Femur (tissue), 1 donor: ENCODE measurements at regions not wholly inside any gene's neighbourhood (a gene's known extent, or its start where the extent isn't known, plus 50 kb on each side); places are given as distances from the start of the nearest gene placed in this dataset.
"Not testable (repeated sequence)": the region's sequence is repeated elsewhere in the genome, so short reads cannot be mapped to it uniquely, and the experiment has no call there.

Source experiments
- DNase-seq: peaks from one replicate; pipeline ENCODE4 v3.0.0-alpha.2; 2017

GRCh38 chr3:193938613-193939012, 197.3 kb upstream of the HES1 start:
- DNase-seq = no peak

DNA sequence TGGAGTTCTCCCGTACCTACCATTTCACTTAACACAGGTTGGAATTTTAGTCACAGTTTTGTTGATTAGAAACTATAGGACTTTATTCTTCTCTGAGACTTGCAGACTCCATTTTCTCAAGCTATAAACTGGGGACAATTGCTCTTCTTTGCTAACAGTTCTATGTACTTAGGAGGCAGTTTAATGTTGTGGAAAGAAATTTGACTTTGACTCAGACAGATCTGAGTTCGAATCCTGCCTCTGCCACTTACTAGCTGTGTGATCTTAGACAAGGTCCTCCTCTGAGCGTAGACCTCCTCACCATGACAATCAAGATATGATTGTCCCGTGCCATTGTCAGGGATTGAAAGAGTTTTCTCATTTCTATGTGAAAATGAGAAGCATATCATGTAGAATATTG, 196.4 kb upstream of the HES1 start:
- DNase-seq = no peak

- no peak for DNase-seq
Measured at GRCh38 chr3:193940526-193940925, 195.4 kb upstream of the HES1 start.

DNA sequence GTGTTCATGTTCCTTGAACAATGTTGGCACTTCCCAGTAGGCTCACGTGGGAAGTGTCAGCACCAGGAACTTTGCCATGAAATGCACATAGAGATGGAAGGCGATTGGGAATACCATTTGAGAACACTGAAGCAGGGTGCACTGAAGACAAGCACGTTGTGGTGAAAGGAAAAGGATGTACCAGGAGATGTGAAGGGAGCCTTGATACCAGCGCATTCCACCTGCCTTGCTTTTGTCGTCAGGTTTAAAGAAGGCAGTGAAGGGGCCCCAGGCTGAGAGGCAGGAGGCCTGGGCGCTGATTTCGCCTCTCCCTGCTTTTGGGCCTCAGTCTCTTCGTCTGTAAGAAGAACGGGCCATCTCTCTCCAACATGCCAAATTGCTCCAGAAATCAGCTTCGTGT, 194.5 kb upstream of the HES1 start:
- DNase-seq = no peak

DNA sequence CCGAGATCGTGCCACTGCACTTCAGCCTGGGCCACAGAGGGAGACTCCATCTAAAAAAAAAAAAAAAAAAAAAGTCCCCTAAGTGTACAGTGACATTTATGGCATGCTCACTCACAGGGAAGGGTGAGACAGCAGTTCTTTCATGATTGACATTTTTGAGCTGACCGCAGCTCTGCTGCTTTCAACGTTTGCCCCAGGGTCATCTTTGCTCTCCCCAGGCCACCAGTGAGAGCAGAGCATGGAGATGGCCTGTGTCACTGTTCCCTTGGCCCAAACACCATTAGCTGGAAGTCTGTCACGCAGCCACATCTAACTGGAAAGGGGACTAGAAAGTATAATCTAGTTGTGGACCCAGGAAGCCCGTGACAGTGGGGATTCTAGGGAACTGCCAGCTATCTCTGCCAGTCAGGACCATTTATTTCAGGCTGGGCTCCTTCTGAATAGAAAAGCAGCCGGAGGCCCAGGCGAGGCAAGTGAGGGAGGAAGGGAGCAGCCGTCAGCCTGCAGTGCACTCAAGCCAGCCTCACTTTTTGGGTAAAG, 193.4 kb upstream of the HES1 start:
- no peak for DNase-seq

DNA sequence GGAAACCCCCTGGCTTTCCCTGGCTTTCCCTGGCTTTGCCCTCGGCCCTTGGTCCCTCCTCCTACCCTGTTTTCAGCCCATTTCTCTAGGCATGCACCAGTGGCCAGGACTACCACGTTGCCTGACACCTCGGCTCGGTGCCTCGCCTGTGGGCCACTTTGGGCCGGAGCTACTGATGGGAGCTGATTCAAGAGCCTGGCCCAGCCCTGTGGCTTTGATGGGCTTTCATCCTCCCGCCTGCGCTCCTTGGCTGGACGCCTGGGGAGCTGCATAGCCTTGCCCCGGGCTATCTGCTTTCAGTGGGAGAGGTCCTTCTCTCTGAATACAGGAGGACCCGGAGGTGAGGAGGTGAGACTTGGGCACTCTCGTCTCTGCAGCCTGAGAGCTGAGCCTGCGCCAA, 192.7 kb upstream of the HES1 start:
- no peak for DNase-seq

- DNase-seq = no peak
Measured at GRCh38 chr3:193943851-193944517, 192.0 kb upstream of the HES1 start.

- no peak for DNase-seq
Measured at GRCh38 chr3:193944518-193944884, 191.4 kb upstream of the HES1 start.

DNA sequence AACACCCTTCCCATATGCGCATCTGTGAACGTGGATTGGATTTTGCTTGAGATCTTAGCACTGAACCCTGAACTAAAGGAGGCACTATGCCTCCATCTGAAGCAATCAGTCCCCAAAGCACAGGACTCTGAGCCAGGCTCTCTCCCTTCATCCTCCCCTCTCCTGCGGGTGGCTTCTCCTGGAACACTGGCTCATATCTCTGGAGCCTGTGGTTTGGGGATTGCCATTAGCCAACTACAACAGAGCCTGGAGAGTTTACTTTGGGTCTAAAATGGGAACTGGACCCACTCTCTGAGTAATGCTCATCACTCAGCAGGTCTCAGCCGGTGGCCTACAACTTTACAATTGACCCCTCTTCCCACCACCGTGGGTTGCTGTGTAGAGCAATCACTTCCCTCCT, 190.8 kb upstream of the HES1 start:
- DNase-seq = no peak

DNA sequence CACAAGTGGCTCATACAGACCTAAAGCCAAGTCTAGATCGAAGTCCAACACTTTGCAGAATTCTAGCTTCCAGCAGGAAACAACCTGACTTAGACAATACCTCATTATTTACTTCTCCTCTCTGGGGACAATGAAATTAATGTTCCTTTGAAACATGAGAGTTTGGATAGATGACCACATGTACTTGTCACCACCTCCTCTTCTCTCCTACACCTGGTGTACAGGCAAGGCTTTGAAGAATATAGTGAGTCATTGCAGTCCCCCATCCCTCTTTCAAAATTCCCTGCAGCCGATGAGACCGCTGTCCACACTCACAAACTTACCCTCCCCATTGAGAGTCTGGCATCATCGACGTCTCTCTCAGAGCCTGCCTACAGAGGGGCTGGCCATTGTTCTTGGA, 189.0 kb upstream of the HES1 start:
- no peak for DNase-seq

DNA sequence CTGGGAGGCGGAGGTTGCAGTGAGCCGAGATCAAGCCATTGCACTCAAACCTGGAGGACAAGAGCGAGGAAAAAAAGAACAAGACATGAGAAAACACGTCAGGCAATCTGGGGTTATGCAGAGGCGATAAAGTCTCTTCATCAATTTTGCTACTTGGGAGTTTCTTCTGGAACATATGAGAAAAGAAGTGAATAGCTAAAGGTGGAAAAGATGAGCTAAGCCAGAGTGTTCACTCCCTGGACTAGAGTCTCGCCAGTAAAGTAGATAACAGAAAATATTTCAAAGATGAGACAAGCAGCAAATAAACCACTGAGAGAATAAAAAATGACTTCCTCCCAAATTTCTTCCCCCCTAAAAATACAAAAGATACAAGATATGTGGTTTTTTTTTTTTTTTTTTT, 188.4 kb upstream of the HES1 start:
- no peak for DNase-seq

- DNase-seq = no peak
Measured at GRCh38 chr3:193948459-193948858, 187.5 kb upstream of the HES1 start.

DNA sequence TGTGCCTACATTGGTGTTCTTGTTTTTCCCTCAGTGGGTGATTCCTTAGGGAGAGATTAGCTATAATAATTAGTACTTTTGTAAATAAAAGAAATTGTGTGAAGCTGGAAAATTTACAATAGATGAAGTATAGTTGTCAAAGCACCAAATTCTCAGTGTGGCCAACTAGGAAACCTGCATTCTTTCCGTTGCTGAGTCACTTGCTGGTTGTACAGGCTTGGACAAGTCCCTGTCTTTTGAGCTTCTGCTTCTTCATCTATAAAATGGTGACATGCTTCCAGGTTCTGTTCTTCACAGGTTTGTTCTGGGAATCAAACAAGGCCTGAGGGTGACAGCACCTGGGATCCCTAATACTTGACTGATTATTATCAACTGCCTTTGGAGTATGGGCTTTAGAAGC, 184.1 kb upstream of the HES1 start:
- no peak for DNase-seq

DNA sequence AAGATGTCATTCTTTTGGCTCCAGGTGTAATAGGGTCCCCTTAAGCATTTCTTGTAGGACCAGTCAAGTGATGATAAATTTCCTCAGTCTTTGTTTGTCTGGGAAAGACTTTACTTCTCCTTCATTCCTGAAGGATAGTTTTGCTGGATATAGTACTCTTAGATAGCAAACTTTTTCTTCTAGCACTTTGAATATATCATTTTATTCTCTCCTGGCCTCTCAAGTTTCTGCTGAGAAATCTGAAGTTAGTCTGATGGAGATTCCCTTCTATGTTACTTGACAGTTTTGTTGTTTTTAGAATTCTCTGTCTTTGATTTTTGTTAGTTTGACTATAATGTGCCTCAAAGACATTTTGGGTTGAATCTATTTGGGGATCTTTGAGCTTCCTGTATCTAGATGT, 181.2 kb upstream of the HES1 start:
- no peak for DNase-seq

DNA sequence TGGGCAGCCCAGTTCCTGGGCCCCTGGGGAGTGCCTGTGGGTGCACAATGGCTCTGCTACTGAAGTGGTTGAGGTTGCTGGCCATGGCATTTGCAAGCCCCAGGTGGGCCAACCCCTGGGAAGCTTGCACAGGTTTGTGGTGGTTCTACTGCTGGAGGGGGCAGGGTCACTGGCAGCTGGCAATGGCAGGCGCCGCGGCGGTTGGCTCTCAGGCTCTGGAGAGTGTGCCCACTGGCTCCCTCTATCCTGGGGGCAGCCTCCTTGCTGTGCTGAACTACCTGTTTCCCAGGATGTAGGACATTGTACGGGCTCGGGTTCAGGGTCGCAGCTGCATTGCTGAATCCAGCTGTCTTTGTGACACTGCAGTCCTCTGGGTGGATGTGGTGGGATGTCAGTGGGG, 180.2 kb upstream of the HES1 start:
- DNase-seq = no peak

DNA sequence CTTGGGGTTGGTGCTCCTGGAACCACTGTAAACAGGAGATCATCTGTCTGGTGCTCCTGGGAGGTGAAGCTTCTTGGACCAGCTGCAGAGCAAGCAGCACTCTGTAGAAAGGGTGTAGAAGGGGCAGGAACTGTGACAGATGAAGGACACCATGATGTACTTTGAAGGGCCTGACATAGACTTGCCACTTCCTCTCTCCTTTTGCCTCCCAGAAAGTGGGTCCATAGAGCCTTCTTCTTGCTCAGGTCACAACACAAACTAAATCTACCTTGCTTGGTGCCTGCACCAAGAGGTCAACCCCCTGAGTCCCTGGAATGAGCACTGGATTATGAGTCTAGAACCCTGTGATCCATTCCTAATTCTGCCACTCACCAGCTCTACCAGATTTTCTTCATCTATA, 176.1 kb upstream of the HES1 start:
- DNase-seq = no peak

DNA sequence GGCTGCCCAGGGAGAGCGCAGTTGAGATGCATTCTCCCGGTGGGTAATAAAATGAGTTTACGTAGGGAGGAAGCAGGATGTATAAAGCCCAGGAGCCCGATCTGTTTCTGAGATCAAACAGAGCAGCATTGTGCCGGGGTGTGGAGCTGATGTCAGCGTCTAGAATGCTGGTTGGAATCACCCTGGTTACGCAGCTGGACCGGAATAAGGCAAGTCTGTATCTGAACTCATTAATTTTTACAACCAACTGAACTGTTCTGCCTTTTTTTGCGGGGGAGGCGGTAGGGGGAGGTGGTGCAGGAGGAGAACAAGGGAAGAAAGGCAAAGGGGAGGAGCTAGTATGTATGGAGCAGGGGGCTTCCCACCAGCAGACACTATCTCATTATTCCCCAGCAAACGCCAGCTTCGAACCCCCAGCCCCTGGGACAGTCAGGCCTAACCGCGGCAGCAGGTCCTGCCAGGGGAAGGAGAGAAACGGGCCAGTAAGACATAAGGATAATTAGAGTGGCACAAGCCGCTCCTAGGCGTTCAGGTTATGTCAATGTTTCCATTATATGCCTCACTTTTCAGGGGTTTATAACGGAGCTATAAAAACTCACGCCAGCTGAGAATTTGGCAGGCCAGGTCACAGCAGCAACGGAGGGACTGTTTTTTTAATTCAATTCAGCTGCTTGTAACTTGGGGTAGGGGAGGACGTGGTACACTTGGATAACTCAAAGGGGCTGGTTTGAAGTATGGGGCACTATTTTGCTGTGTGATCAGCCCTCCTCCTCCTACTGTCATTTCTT, 175.3 kb upstream of the HES1 start:
- DNase-seq = peak; percentile 89

DNA sequence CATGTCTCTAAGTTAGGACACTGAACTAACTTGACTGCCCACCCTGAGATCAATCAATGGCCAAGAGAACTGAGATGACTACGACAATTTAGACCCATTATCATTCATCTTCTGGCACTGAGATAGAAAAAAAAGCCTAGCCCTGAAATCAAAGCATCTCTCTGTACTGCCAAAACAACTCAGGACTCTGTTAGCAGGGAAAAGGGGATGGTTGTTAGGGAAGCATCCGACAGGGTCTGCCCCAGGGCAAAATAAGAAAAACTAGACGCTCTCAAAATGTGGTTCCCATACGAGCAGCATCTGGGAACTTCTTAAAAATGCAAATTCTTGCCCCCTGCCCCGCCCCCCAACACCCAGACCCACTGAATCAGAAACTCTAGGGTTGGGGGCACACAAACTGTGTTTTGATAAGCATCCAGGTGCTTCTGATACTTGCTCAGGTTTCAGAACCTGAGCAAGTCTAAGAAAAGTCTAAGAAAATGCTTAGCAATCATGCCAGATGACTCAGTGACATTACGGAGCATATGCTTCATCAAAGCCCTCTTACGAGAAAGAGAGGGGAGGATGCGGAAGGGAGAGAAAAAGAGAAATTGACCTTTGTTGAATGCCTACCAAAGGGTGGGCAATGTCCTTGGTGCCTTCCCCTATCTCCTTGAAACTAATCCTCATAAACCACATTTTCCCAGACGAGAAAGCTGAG, 172.8 kb upstream of the HES1 start:
- DNase-seq = no peak

DNA sequence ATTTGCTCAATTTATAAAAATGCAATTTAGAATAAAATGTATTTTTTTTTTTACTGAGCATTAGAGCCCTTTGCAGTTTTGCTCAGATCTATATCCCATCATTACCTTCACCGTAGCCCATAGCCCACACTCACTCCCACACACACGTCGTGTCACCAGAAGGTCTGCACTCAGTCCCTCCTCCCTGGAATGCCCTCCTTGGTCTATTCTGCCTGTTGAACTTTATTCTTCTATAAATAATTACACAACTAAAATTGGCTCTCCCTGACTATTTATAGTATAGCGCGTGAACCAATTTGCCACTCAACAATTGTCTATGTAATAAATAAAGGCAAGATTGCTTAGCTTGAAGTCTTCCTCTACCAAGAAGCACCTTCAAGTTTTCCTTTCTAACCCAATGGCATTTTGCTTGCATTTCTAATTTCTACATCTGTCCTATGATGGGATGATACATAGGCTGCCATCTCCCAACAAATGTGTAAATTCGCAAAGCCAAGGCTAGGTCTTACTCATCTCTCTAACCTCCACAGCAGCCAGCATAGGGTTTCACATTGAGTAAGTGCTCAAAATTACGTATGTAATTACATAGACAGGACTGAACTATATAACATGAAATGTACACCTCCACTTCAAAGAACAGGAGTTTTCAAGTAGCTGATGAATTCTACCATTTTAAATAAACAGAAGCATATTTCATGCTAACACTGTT, 172.0 kb upstream of the HES1 start:
- DNase-seq = no peak

GRCh38 chr3:193964517-193964880, 171.4 kb upstream of the HES1 start:
- DNase-seq = no peak

- no peak for DNase-seq
Measured at GRCh38 chr3:193968380-193968974, 167.5 kb upstream of the HES1 start.

- DNase-seq = not testable (repeated sequence)
Measured at GRCh38 chr3:193970131-193970772, 165.7 kb upstream of the HES1 start.
